Adrenal gland (tissue), 5 donors: ENCODE measurements at regions not wholly inside any gene's neighbourhood (a gene's known extent, or its start where the extent isn't known, plus 50 kb on each side); places are given as distances from the start of the nearest gene placed in this dataset.
A peak's percentile ranks its signal among the peaks of the same experiment; 100 is the strongest.

Experiments
- POLR2A ChIP-seq, 2 donors: fragments of 450-650 bp; IDR thresholded peaks; one replicate each; pipeline ENCODE4 v1.6.1; 2017; ENCODE audit warnings: antibody characterized with exemption in 2 of 2, mild to moderate bottlenecking in 2 of 2, moderate library complexity in 1 of 2
- TF ChIP-seq, protein P1 (sequence below), 6 experiments: fragments of 450-650 bp in 4 of 6; fragments of 200-600 bp in 2 of 6; sonication (generic) in 1 of 6; IDR thresholded peaks; 1 replicate in 5 of 6; 2 replicates in 1 of 6; pipeline versions ENCODE4 v1.5.1 to v1.8.0; 2016 to 2021; ENCODE audit warnings: antibody characterized with exemption in 6 of 6, mild to moderate bottlenecking in 2 of 6, moderate library complexity in 1 of 6
- donor health status: DM: no; HTN: no; CAD: no.

- TF ChIP-seq, protein P1, sequence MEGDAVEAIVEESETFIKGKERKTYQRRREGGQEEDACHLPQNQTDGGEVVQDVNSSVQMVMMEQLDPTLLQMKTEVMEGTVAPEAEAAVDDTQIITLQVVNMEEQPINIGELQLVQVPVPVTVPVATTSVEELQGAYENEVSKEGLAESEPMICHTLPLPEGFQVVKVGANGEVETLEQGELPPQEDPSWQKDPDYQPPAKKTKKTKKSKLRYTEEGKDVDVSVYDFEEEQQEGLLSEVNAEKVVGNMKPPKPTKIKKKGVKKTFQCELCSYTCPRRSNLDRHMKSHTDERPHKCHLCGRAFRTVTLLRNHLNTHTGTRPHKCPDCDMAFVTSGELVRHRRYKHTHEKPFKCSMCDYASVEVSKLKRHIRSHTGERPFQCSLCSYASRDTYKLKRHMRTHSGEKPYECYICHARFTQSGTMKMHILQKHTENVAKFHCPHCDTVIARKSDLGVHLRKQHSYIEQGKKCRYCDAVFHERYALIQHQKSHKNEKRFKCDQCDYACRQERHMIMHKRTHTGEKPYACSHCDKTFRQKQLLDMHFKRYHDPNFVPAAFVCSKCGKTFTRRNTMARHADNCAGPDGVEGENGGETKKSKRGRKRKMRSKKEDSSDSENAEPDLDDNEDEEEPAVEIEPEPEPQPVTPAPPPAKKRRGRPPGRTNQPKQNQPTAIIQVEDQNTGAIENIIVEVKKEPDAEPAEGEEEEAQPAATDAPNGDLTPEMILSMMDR (IDR thresholded peaks at IDR 0.05): peak; percentile 89 to 92 (median 90)
- no peak for TF ChIP-seq POLR2A (IDR thresholded peaks at IDR 0.05)
These were observed 110.7 kb upstream of the RAD23B start for GRCh38 chr9:107172160-107172978.
